ENCODE measurements at regions not wholly inside any gene's neighbourhood (a gene's known extent, or its start where the extent isn't known, plus 50 kb on each side); places are given as distances from the start of the nearest gene placed in this dataset.

DNA sequence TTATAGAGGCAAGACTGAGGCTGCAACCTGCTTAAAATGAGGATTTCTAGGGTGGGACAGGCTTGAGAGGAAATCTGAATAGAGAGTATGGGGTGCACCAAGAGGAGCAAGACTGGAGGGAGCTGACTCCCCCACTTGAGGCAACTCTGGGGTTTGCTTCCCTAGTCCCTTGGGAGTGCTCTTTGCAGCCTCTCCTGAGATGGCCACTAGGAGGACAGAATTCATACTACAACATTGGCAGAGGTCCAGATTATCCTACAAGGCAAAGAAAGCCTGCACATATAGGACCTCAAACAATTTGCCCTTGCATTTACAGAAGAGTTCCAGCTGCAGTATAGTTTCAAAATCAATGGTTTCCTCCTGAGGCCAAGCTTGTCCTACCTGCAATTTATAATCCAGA, 830.9 kb downstream of the TECRL start:
- Histone ChIP-seq H3K9me2 (replicated peaks; ENCODE audit: control insufficient read depth, low read length) (no peaks in the 10 kb centered on the region), H3K27me3 (ENCODE audit: control insufficient read depth, low read length) (no peaks in the 10 kb centered on the region), H3K79me2 (ENCODE audit: control insufficient read depth, low read length) (no peaks in the 10 kb centered on the region), H3K4me1 (ENCODE audit: control insufficient read depth, low read length) (no peaks in the 10 kb centered on the region), H3K4me2 (ENCODE audit: low read length) (no peak overlapping the region), H3K4me3 (ENCODE audit: low read length) (no peak overlapping the region), H3F3A (ENCODE audit: control insufficient read depth, insufficient read depth) (no peaks in the 10 kb centered on the region), H3K36me3 (ENCODE audit: control insufficient read depth, low read length) (no peaks in the 10 kb centered on the region), H4K20me1 (ENCODE audit: control insufficient read depth, insufficient read depth, low read depth, low read length) (no peaks in the 10 kb centered on the region), H3K27ac (ENCODE audit: low read depth, low read length) (no peak overlapping the region), H3K9me3 (ENCODE audit: control insufficient read depth, insufficient read depth, low read length) (peaks cover 7% of the 10 kb centered on the region; the same call in 1 of the 2 replicates)
- TF ChIP-seq, protein P1, sequence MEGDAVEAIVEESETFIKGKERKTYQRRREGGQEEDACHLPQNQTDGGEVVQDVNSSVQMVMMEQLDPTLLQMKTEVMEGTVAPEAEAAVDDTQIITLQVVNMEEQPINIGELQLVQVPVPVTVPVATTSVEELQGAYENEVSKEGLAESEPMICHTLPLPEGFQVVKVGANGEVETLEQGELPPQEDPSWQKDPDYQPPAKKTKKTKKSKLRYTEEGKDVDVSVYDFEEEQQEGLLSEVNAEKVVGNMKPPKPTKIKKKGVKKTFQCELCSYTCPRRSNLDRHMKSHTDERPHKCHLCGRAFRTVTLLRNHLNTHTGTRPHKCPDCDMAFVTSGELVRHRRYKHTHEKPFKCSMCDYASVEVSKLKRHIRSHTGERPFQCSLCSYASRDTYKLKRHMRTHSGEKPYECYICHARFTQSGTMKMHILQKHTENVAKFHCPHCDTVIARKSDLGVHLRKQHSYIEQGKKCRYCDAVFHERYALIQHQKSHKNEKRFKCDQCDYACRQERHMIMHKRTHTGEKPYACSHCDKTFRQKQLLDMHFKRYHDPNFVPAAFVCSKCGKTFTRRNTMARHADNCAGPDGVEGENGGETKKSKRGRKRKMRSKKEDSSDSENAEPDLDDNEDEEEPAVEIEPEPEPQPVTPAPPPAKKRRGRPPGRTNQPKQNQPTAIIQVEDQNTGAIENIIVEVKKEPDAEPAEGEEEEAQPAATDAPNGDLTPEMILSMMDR (IDR thresholded peaks at IDR 0.05; ENCODE audit: low read depth, low read length, poor library complexity, severe bottlenecking) = no peak
- no peak for TF ChIP-seq EZH2phosphoT487 (IDR thresholded peaks at IDR 0.05; ENCODE audit: borderline replicate concordance, low read length)

GRCh38 chr4:63566658-63567057, 842.6 kb downstream of the TECRL start:
- Histone ChIP-seq H3K4me1 (ENCODE audit: control insufficient read depth, low read length) (no peaks in the 10 kb centered on the region), H3K27ac (ENCODE audit: low read depth, low read length) (no peak overlapping the region), H4K20me1 (ENCODE audit: control insufficient read depth, insufficient read depth, low read depth, low read length) (no peaks in the 10 kb centered on the region), H3K79me2 (ENCODE audit: control insufficient read depth, low read length) (no peaks in the 10 kb centered on the region), H3K9me3 (ENCODE audit: control insufficient read depth, insufficient read depth, low read length) (no peaks in the 10 kb centered on the region), H3K4me2 (ENCODE audit: low read length) (no peak overlapping the region), H3K27me3 (ENCODE audit: control insufficient read depth, low read length) (no peaks in the 10 kb centered on the region), H3F3A (ENCODE audit: control insufficient read depth, insufficient read depth) (no peaks in the 10 kb centered on the region), H3K36me3 (ENCODE audit: control insufficient read depth, low read length) (no peaks in the 10 kb centered on the region), H3K4me3 (ENCODE audit: low read length) (no peak overlapping the region), H3K9me2 (replicated peaks; ENCODE audit: control insufficient read depth, low read length) (no peaks in the 10 kb centered on the region)
- TF ChIP-seq, protein P1 (IDR thresholded peaks at IDR 0.05; ENCODE audit: low read depth, low read length, poor library complexity, severe bottlenecking) = no peak
- no peak for TF ChIP-seq EZH2phosphoT487 (IDR thresholded peaks at IDR 0.05; ENCODE audit: borderline replicate concordance, low read length)

- Histone ChIP-seq H3K27ac (ENCODE audit: low read depth, low read length) (no peak overlapping the region), H3K4me2 (ENCODE audit: low read length) (no peak overlapping the region), H3K4me1 (ENCODE audit: control insufficient read depth, low read length) (no peaks in the 10 kb centered on the region), H3K36me3 (ENCODE audit: control insufficient read depth, low read length) (no peaks in the 10 kb centered on the region), H4K20me1 (ENCODE audit: control insufficient read depth, insufficient read depth, low read depth, low read length) (no peaks in the 10 kb centered on the region), H3K27me3 (ENCODE audit: control insufficient read depth, low read length) (no peaks in the 10 kb centered on the region), H3K79me2 (ENCODE audit: control insufficient read depth, low read length) (no peaks in the 10 kb centered on the region), H3K9me3 (ENCODE audit: control insufficient read depth, insufficient read depth, low read length) (no peaks in the 10 kb centered on the region; the same call in 1 of the 2 replicates), H3F3A (ENCODE audit: control insufficient read depth, insufficient read depth) (no peaks in the 10 kb centered on the region), H3K4me3 (ENCODE audit: low read length) (no peak overlapping the region), H3K9me2 (replicated peaks; ENCODE audit: control insufficient read depth, low read length) (no peaks in the 10 kb centered on the region)
- TF ChIP-seq EZH2phosphoT487 (IDR thresholded peaks at IDR 0.05; ENCODE audit: borderline replicate concordance, low read length) = no peak
- TF ChIP-seq, protein P1 (IDR thresholded peaks at IDR 0.05; ENCODE audit: low read depth, low read length, poor library complexity, severe bottlenecking) = no peak
Observed at GRCh38 chr4:63563288-63564014, 845.8 kb downstream of the TECRL start.

All from DOHH2 (cell line).